ENCODE measurements at regions not wholly inside any gene's neighbourhood (a gene's known extent, or its start where the extent isn't known, plus 50 kb on each side); places are given as distances from the start of the nearest gene placed in this dataset.

DNA sequence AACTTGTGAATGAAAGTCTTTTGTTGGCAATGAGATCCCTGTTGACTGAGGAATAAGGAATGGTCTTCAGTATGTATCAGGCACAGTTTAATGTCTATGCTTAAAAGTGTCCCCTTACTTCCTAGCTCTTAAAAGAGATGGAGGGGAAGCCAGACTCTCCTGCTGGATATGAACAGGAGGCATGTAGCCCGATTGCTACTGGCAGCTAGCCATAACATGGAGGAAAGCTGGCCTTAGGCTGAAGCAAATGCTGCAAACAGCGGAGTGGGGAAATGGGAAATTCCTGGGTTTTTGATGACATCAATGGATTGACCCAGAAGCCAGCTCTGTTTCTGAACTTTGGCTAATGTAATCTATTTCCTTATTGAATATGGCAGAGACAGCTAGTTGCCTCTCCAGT lies 266.1 kb downstream of the SLC4A3 start:
- no peak for TF ChIP-seq CTCF (IDR thresholded peaks at IDR 0.05 in 2 of 3, conservative IDR thresholded peaks at IDR 0.05 in 1 of 3; ENCODE audit: insufficient read depth in 2 of 3, low read depth in 1 of 3, low read length in 3 of 3)
- TF ChIP-seq TBP (optimal IDR thresholded peaks at IDR 0.05; ENCODE audit: low read depth, low read length): no peak
- TF ChIP-seq DIDO1 (tag; IDR thresholded peaks at IDR 0.05; ENCODE audit: low read depth): no peak
- no peak for TF ChIP-seq EZH2 (IDR thresholded peaks at IDR 0.05; ENCODE audit: borderline replicate concordance, low read depth, low read length)
- TF ChIP-seq MAX (CRISPR knock-in tag; IDR thresholded peaks at IDR 0.05): no peak
- TF ChIP-seq CHD4 (IDR thresholded peaks at IDR 0.05; ENCODE audit: insufficient read depth, insufficient replicate concordance, low read depth, low read length, poor library complexity, severe bottlenecking): no peak

Data from K562 (cell line).